Activated T-helper 9 cell treated with anti-CD3 and anti-CD28 coated beads, Interleukin-2, amount 50 U/mL, for 16 hours (primary cell): ENCODE measurements at regions not wholly inside any gene's neighbourhood (a gene's known extent, or its start where the extent isn't known, plus 50 kb on each side); places are given as distances from the start of the nearest gene placed in this dataset.
"Not testable (repeated sequence)": the region's sequence is repeated elsewhere in the genome, so short reads cannot be mapped to it uniquely, and the experiment has no call there.

Experiments used
- DNase-seq: peaks from one replicate; pipeline ENCODE4 v3.0.0-alpha.2; 2020; ENCODE audit warnings: low read depth

GRCh38 chr1:43108080-43108479 is 64.0 kb downstream of the EBNA1BP2 start:
- DNase-seq = no peak

GRCh38 chr1:43107664-43108063 is 64.4 kb downstream of the EBNA1BP2 start:
- DNase-seq = no peak

- no peak for DNase-seq
These were observed 67.9 kb downstream of the EBNA1BP2 start for GRCh38 chr1:43104027-43104763.

- no peak for DNase-seq
These were observed 71.0 kb downstream of the EBNA1BP2 start for GRCh38 chr1:43101061-43101460.

GRCh38 chr1:43098200-43098599 is 73.9 kb downstream of the EBNA1BP2 start:
- no peak for DNase-seq

- not testable (repeated sequence) for DNase-seq
These were observed 75.6 kb downstream of the EBNA1BP2 start for GRCh38 chr1:43096528-43096927.

- not testable (repeated sequence) for DNase-seq
These were observed 81.3 kb downstream of the EBNA1BP2 start for GRCh38 chr1:43090812-43091211.

GRCh38 chr1:43090157-43090556 is 81.9 kb downstream of the EBNA1BP2 start:
- DNase-seq = not testable (repeated sequence)

GRCh38 chr1:43083375-43083891 is 88.7 kb downstream of the EBNA1BP2 start:
- DNase-seq = no peak

- no peak for DNase-seq
These were observed 89.3 kb downstream of the EBNA1BP2 start for GRCh38 chr1:43082740-43083139.

GRCh38 chr1:43077273-43077672 is 94.8 kb downstream of the EBNA1BP2 start:
- no peak for DNase-seq

GRCh38 chr1:43074709-43075108 is 97.4 kb downstream of the EBNA1BP2 start:
- no peak for DNase-seq

- no peak for DNase-seq
These were observed 97.8 kb downstream of the EBNA1BP2 start for GRCh38 chr1:43074244-43074643.

- peak; percentile 62 for DNase-seq
These were observed 98.4 kb downstream of the EBNA1BP2 start for GRCh38 chr1:43073490-43074230.

- DNase-seq = no peak
These were observed 99.8 kb downstream of the EBNA1BP2 start for GRCh38 chr1:43072314-43072713.

GRCh38 chr1:43071241-43071640 is 100.8 kb downstream of the EBNA1BP2 start:
- DNase-seq = no peak

- DNase-seq = no peak
These were observed 102.5 kb downstream of the EBNA1BP2 start for GRCh38 chr1:43069461-43070050.

GRCh38 chr1:43068911-43069310 is 103.2 kb downstream of the EBNA1BP2 start:
- DNase-seq = no peak

GRCh38 chr1:43067977-43068751 is 103.9 kb downstream of the EBNA1BP2 start:
- DNase-seq = peak; percentile 6

- DNase-seq = no peak
These were observed 104.8 kb downstream of the EBNA1BP2 start for GRCh38 chr1:43067233-43067745.

GRCh38 chr1:43066578-43066977 is 105.5 kb downstream of the EBNA1BP2 start:
- DNase-seq = no peak
